SK-N-SH (cell line): ENCODE measurements at regions not wholly inside any gene's neighbourhood (a gene's known extent, or its start where the extent isn't known, plus 50 kb on each side); places are given as distances from the start of the nearest gene placed in this dataset.

Source experiments
- CTCF ChIA-PET: fragments of 300-600, 350-600 bp; formaldehyde crosslinking; extraction: SDS; loops from one replicate; lab custom pipeline; 2021; lab: Yijun Ruan, JAX
- POLR2A ChIA-PET: fragments of 350-600 bp; sonication (Branson Sonifier 250); formaldehyde crosslinking; extraction: SDS; loops from one replicate; lab custom pipeline; 2020; ENCODE audit warnings: antibody characterized with exemption, inconsistent platforms; lab: Yijun Ruan, JAX
- DNase-seq: peaks from one replicate; pipeline ENCODE4 v3.0.0; 2012
- H2AFZ ChIP-seq: fragments of 200-600 bp; sonication (generic); 2 replicates; pipeline ENCODE4 v1.8.1; 2016; ENCODE audit warnings: antibody characterized with exemption, mild to moderate bottlenecking, low read depth
- H3F3A ChIP-seq: fragments of 200-600 bp; sonication (generic); replicated peaks from 2 replicates; pipeline ENCODE3; 2016; ENCODE audit warnings: antibody characterized with exemption, mild to moderate bottlenecking; ENCODE audit not compliant: insufficient read depth
- H3K27ac ChIP-seq, 2 experiments: fragments of 200-500 bp in 1 of 2; fragments of 200-600 bp in 1 of 2; sonication (Bioruptor generic) in 1 of 2; sonication (generic), shearing (Covaris generic) in 1 of 2; 2 replicates each; pipeline versions ENCODE4 v1.5.1 to v1.6.1; 2014 to 2016; ENCODE audit warnings: low read depth in 2 of 2, inconsistent platforms in 1 of 2, low read length in 1 of 2, mild to moderate bottlenecking in 1 of 2, mixed read lengths in 1 of 2
- H3K27me3 ChIP-seq: fragments of 200-600 bp; sonication (generic), shearing (Covaris generic); 2 replicates; pipeline ENCODE4 v1.6.1; 2016; ENCODE audit warnings: mixed run types; ENCODE audit not compliant: insufficient read depth
- H3K36me3 ChIP-seq, 2 experiments: fragments of 200-500 bp in 1 of 2; fragments of 200-600 bp in 1 of 2; sonication (Bioruptor generic) in 1 of 2; sonication (generic) in 1 of 2; replicated peaks in 1 of 2; 2 replicates each; pipeline versions ENCODE3 to v1.5.1; 2014 to 2016; ENCODE audit warnings: low read length in 1 of 2, mild to moderate bottlenecking in 1 of 2; ENCODE audit not compliant: insufficient read depth in 2 of 2, control insufficient read depth in 1 of 2
- H3K4me1 ChIP-seq, 2 experiments: fragments of 200-500 bp in 1 of 2; fragments of 200-600 bp in 1 of 2; sonication (Bioruptor generic) in 1 of 2; sonication (generic), shearing (Covaris generic) in 1 of 2; 2 replicates each; pipeline versions ENCODE4 v1.5.1 to v1.6.1; 2014 to 2016; ENCODE audit warnings: low read depth in 1 of 2, low read length in 1 of 2, mixed run types in 1 of 2; ENCODE audit not compliant: insufficient read depth in 2 of 2, control insufficient read depth in 1 of 2
- H3K4me2 ChIP-seq: fragments of 200-600 bp; sonication (generic), shearing (Covaris generic); 2 replicates; pipeline ENCODE4 v1.6.1; 2017; ENCODE audit warnings: mixed run types
- H3K4me3 ChIP-seq, 2 experiments: fragments of 200-500 bp in 1 of 2; fragments of 200-600 bp in 1 of 2; sonication (Bioruptor generic) in 1 of 2; sonication (generic), shearing (Covaris generic) in 1 of 2; 2 replicates each; pipeline versions ENCODE4 v1.5.1 to v1.8.1; 2014 to 2016; ENCODE audit warnings: low read depth in 2 of 2, inconsistent platforms in 1 of 2, low read length in 1 of 2, mild to moderate bottlenecking in 1 of 2, mixed read lengths in 1 of 2, moderate library complexity in 1 of 2
- H3K79me2 ChIP-seq: fragments of 200-600 bp; sonication (generic); 2 replicates; pipeline ENCODE4 v1.8.1; 2017; ENCODE audit warnings: mild to moderate bottlenecking; ENCODE audit not compliant: insufficient read depth
- H3K9ac ChIP-seq: fragments of 200-600 bp; sonication (generic); 2 replicates; pipeline ENCODE4 v1.6.1; 2017; ENCODE audit warnings: mixed run types
- H3K9me2 ChIP-seq: fragments of 200-600 bp; sonication (generic); 2 replicates; pipeline ENCODE4 v1.6.1; 2017; ENCODE audit warnings: mixed run types
- H3K9me3 ChIP-seq: fragments of 200-600 bp; sonication (generic); 2 replicates; pipeline ENCODE4 v1.6.1; 2017; ENCODE audit warnings: mixed run types, mild to moderate bottlenecking, moderate library complexity
- H4K20me1 ChIP-seq: fragments of 200-600 bp; sonication (generic); 2 replicates; pipeline ENCODE4 v1.6.1; 2017; ENCODE audit warnings: mild to moderate bottlenecking, mixed run types; ENCODE audit not compliant: insufficient read depth
- CHD2 ChIP-seq: fragments of 150-350 bp; IDR thresholded peaks from 2 replicates; pipeline ENCODE4 v1.6.1; 2018; ENCODE audit warnings: low read length; ENCODE audit not compliant: partially characterized antibody
- CTCF ChIP-seq: fragments of 200-600 bp; sonication (generic); IDR thresholded peaks from 2 replicates; pipeline ENCODE4 v1.6.1; 2017; ENCODE audit warnings: antibody characterized with exemption, mild to moderate bottlenecking, moderate library complexity
- ELF1 ChIP-seq: IDR thresholded peaks from 2 replicates; pipeline ENCODE4 v1.4.0; 2012
- EZH2phosphoT487 ChIP-seq: fragments of 200-600 bp; sonication (generic); IDR thresholded peaks from 2 replicates; pipeline ENCODE4 v1.6.1; 2017; ENCODE audit warnings: low read depth, mixed run types, mild to moderate bottlenecking, antibody characterized with exemption, moderate library complexity, borderline replicate concordance
- FOSL2 ChIP-seq: IDR thresholded peaks from 2 replicates; pipeline ENCODE4 v1.4.0; 2012; ENCODE audit warnings: low read depth, mild to moderate bottlenecking, moderate library complexity, borderline replicate concordance
- FOXJ3 ChIP-seq: sonication (generic); formaldehyde crosslinking; IDR thresholded peaks from 2 replicates; pipeline ENCODE4 v1.5.1; 2020; ENCODE audit warnings: mild to moderate bottlenecking, missing genetic modification reagents
- IRF3 ChIP-seq: fragments of 150-350 bp; IDR thresholded peaks from 2 replicates; pipeline ENCODE4 v1.6.1; 2016; ENCODE audit warnings: mild to moderate bottlenecking, low read depth, low read length
- MAX ChIP-seq: IDR thresholded peaks from 2 replicates; pipeline ENCODE4 v1.4.0; 2012; ENCODE audit warnings: low read depth
- MEF2A ChIP-seq: IDR thresholded peaks from 2 replicates; pipeline ENCODE4 v1.4.0; 2012; ENCODE audit warnings: low read depth, borderline replicate concordance
- NFIC ChIP-seq: IDR thresholded peaks from 2 replicates; pipeline ENCODE4 v1.4.0; 2012; ENCODE audit warnings: borderline replicate concordance
- NRF1 ChIP-seq: IDR thresholded peaks from 2 replicates; pipeline ENCODE4 v1.6.1; 2012; ENCODE audit warnings: low read depth, mild to moderate bottlenecking, low read length
- RAD21 ChIP-seq: IDR thresholded peaks from 2 replicates; pipeline ENCODE4 v1.6.1; 2012; ENCODE audit warnings: mild to moderate bottlenecking, low read length
- RCOR1 ChIP-seq: fragments of 150-350 bp; IDR thresholded peaks from 2 replicates; pipeline ENCODE4 v1.6.1; 2017; ENCODE audit warnings: antibody characterized with exemption, low read length
- TEAD4 ChIP-seq: IDR thresholded peaks from 2 replicates; pipeline ENCODE4 v1.4.0; 2012; ENCODE audit warnings: mild to moderate bottlenecking, borderline replicate concordance; ENCODE audit not compliant: insufficient read depth
- USF2 ChIP-seq: fragments of 150-350 bp; IDR thresholded peaks from 2 replicates; pipeline ENCODE4 v1.6.1; 2017; ENCODE audit warnings: antibody characterized with exemption, low read length, low read depth, borderline replicate concordance
- YY1 ChIP-seq: IDR thresholded peaks from 2 replicates; pipeline ENCODE4 v1.4.0; 2012; ENCODE audit warnings: low read depth, mild to moderate bottlenecking
- ZBTB33 ChIP-seq: IDR thresholded peaks from 2 replicates; pipeline ENCODE4 v1.4.0; 2012; ENCODE audit warnings: low read depth, borderline replicate concordance
- WGBS: methylation state at CpG from one replicate; pipeline ENCODE4 v1.1.6; 2017; ENCODE audit warnings: low lambda C conversion rate; 5-methylcytosine and 5-hydroxymethylcytosine counted together

GRCh38 chr13:50519866-50520265, 323.6 kb downstream of the DLEU7 start:
- H3K9me2 ChIP-seq, result no peaks in the 10 kb centered on the region
- WGBS, result 63% methylated on average over 1 of the region's 1 CpG
- no peaks in the 10 kb centered on the region for H4K20me1 ChIP-seq
- no peaks in the 10 kb centered on the region for H3K79me2 ChIP-seq
- CTCF ChIA-PET, result no interaction called here
- no peaks in the 10 kb centered on the region for H3K9me3 ChIP-seq
- H2AFZ ChIP-seq, result no peak overlapping the region
- TF ChIP-seq RCOR1 (no peak), EZH2phosphoT487 (no peak), YY1 (no peak), MAX (no peak), MEF2A (no peak), FOXJ3 (no peak), USF2 (no peak), ELF1 (no peak), FOSL2 (no peak), NFIC (no peak), RAD21 (no peak), ZBTB33 (no peak), CTCF (no peak), TEAD4 (no peak), IRF3 (no peak), NRF1 (no peak), CHD2 (no peak)
- no peaks in the 10 kb centered on the region for H3F3A ChIP-seq
- DNase-seq, result no peak
- no peaks in the 10 kb centered on the region for H3K27me3 ChIP-seq
- H3K4me1 ChIP-seq, result no peaks in the 10 kb centered on the region; a peak in 2 of 4 replicates
- H3K4me2 ChIP-seq, result no peak overlapping the region
- no peaks in the 10 kb centered on the region for H3K36me3 ChIP-seq
- POLR2A ChIA-PET, result no interaction called here
- no peak overlapping the region for H3K9ac ChIP-seq
- no peak overlapping the region for H3K4me3 ChIP-seq
- no peak overlapping the region for H3K27ac ChIP-seq
